Psoas muscle (tissue), 7 donors: ENCODE measurements at regions not wholly inside any gene's neighbourhood (a gene's known extent, or its start where the extent isn't known, plus 50 kb on each side); places are given as distances from the start of the nearest gene placed in this dataset.
"Not testable (repeated sequence)": the region's sequence is repeated elsewhere in the genome, so short reads cannot be mapped to it uniquely, and the experiment has no call there.

ENCODE experiments used
- ATAC-seq, 4 donors: fragments of 200-7000 bp; cut with Tn5 transposase; one replicate each; pipeline ENCODE4 v1.9.1; 2020; ENCODE audit warnings: moderate library complexity in 3 of 4, mild to moderate bottlenecking in 2 of 4
- DNase-seq, 2 donors: peaks; one replicate each; pipeline ENCODE4 v3.0.0-alpha.2; 2020
- H3K27ac ChIP-seq: fragments of 200-600 bp; one replicate; pipeline ENCODE4 v1.8.0; 2022
- H3K27me3 ChIP-seq, 3 donors: fragments of 200-600 bp in 1 of 3; one replicate each; pipeline versions ENCODE4 v1.6.1 to v1.8.0; 2013 to 2022; ENCODE audit warnings: low read length in 2 of 3, mild to moderate bottlenecking in 2 of 3, moderate library complexity in 1 of 3; ENCODE audit not compliant: insufficient read depth in 3 of 3
- H3K36me3 ChIP-seq, 2 donors: fragments of 200-600 bp in 1 of 2; one replicate each; pipeline versions ENCODE4 v1.6.1 to v1.8.0; 2013 to 2022; ENCODE audit warnings: low read depth in 1 of 2, mild to moderate bottlenecking in 1 of 2, moderate library complexity in 1 of 2; ENCODE audit not compliant: insufficient read depth in 1 of 2
- H3K4me1 ChIP-seq: fragments of 200-600 bp; one replicate; pipeline ENCODE4 v1.8.0; 2022
- H3K4me3 ChIP-seq: fragments of 200-600 bp; one replicate; pipeline ENCODE4 v1.8.0; 2022; ENCODE audit warnings: mild to moderate bottlenecking
- H3K9me3 ChIP-seq: fragments of 200-600 bp; one replicate; pipeline ENCODE4 v1.8.0; 2022
- WGBS, 3 donors: extraction: QIAGEN DNeasy Blood & Tissue Kit; methylation state at CpG; one replicate each; pipeline versions ENCODE4 v1.1.6 to v1.1.7; 2013; 5-methylcytosine and 5-hydroxymethylcytosine counted together
- intact Hi-C, 2 donors: fragments of 100-400 bp; cut with DNase I; formaldehyde crosslinking; loops; one replicate each; pipeline versions ENCODE4 v1.11.0 to v1.14.2; 2022
- TF ChIP-seq, protein P1 (sequence below): fragments of 200-600 bp; IDR thresholded peaks from one replicate; pipeline ENCODE4 v1.8.0; 2022; ENCODE audit warnings: antibody characterized with exemption
- donor health status: healthy with polysubstance abuse.
- donor health status: DM: no; HTN: no; CAD: no; lungs with moderate emphysema.
- donor health status: Bipolar disorder and iron deficiency.
- donor health status: healthy.
- donor health status: DM: yes; HTN: yes; CAD: no.
- donor health status: DM: no; HTN: no; CAD: no.
- donor health status: DM: yes; HTN: yes; CAD: no.

DNA sequence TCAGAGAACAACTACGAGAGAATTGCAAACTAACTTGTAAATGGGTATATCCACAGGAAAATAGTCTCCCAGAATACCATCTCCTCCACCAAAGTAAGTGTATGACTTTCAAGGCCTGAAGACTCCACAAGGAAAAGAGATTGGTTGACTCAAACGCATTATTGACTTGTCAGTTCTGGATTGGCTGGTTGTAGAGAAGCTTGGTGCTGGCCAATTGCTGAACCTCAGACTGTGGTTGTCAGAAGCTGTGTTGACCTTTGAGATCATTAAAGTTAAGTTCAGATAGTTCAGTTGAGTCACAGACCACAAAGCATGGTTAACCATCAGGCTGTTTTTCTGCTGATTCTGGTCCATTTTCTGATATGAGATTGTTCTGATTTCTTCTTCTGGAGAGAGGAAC lies 388.3 kb downstream of the BMP2 start:
- intact Hi-C loops = no loop called here
- 81 to 96% (median 87%) methylated on average over 2 of the region's 2 CpGs for WGBS, 3 donors

DNA sequence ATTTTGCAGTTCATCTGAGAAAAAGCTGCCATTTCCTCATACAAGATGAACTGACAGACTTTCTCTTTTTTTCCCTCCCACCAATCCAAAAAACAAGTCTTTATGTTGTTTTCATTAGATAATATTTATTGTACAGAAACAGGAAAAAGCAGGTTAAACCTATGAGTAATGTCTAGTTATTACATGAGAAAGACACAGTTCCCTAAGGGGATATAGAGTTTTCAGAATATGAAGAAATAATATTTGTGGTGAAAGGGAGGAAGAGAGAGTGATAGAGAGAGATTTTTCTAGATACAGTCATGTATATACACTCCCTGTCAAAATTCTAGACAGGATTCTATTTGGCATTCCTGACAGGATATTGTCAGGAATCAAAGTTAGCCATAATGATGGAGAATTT lies 392.4 kb downstream of the BMP2 start:
- H3K27me3 ChIP-seq = no peaks in the 10 kb centered on the region
- H3K36me3 ChIP-seq = no peaks in the 10 kb centered on the region
- DNase-seq (no peak), ATAC-seq (no peak)
- H3K4me1 ChIP-seq = no peaks in the 10 kb centered on the region
- H3K9me3 ChIP-seq = no peaks in the 10 kb centered on the region
- TF ChIP-seq, protein P1, sequence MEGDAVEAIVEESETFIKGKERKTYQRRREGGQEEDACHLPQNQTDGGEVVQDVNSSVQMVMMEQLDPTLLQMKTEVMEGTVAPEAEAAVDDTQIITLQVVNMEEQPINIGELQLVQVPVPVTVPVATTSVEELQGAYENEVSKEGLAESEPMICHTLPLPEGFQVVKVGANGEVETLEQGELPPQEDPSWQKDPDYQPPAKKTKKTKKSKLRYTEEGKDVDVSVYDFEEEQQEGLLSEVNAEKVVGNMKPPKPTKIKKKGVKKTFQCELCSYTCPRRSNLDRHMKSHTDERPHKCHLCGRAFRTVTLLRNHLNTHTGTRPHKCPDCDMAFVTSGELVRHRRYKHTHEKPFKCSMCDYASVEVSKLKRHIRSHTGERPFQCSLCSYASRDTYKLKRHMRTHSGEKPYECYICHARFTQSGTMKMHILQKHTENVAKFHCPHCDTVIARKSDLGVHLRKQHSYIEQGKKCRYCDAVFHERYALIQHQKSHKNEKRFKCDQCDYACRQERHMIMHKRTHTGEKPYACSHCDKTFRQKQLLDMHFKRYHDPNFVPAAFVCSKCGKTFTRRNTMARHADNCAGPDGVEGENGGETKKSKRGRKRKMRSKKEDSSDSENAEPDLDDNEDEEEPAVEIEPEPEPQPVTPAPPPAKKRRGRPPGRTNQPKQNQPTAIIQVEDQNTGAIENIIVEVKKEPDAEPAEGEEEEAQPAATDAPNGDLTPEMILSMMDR = no peak
- no peak overlapping the region for H3K27ac ChIP-seq
- no peak overlapping the region for H3K4me3 ChIP-seq
- intact Hi-C loops = no loop called here

More for the DNA sequence above, 388.3 kb downstream of the BMP2 start:
- H3K4me1 ChIP-seq = no peaks in the 10 kb centered on the region
- no peak overlapping the region for H3K4me3 ChIP-seq
- H3K9me3 ChIP-seq = no peaks in the 10 kb centered on the region
- no peak for DNase-seq
- no peak for ATAC-seq
- TF ChIP-seq, protein P1 = no peak
- no peaks in the 10 kb centered on the region for H3K36me3 ChIP-seq
- no peak overlapping the region for H3K27ac ChIP-seq
- no peaks in the 10 kb centered on the region for H3K27me3 ChIP-seq

DNA sequence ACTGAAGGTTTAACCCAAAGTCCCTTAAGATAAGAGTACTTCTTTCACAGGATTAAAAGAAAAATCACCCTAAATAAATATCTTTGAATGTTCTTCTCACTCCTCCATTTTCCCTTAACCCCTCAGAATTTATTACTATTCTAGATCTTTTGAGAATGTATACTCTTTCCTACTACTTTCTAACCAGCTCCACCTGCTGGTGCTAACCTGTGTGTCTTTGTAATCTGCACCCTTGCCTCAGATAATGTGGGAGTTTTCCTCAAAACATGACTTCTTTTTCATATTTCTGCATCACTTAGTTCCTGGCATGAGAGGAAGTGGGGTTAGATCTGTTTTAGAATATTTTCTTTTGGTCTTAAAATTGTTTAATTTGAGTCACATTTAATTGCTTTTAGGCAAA lies 394.2 kb downstream of the BMP2 start:
- DNase-seq = no peak
- TF ChIP-seq, protein P1 = no peak

DNA sequence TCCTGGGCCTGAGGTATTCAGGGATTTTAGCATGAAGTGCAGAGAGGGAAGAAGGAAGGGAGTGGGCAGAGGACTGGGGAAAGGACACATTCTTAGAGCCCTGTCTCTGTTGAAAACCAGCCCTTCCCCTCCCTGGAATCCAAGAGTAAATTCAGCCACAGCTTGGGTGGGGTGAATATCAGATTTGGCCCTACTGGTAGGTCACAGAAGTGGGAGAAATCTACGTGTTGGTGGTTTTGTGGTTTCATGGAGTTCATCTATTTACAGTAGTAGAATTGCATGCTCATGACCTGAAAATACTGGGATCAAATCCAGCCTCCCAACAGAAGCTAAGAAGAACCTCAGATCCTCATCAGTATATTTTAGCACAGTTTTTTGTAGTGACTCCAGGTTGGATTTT lies 404.4 kb downstream of the BMP2 start:
- Histone ChIP-seq H3K27me3 (no peaks in the 10 kb centered on the region), H3K9me3 (no peaks in the 10 kb centered on the region), H3K4me1 (no peaks in the 10 kb centered on the region), H3K27ac (no peak overlapping the region), H3K36me3 (no peaks in the 10 kb centered on the region), H3K4me3 (no peak overlapping the region)
- no peak for DNase-seq
- ATAC-seq = no peak
- 23 to 56% (median 30%) methylated on average over 1 of the region's 1 CpG for WGBS, 3 donors
- TF ChIP-seq, protein P1 = no peak
- intact Hi-C loops = loop anchor here in 1 of 2 donors (5.0 kb wide), 1 partner anchor 335 kb away; no protein-coding TSS in a partner anchor

More for the DNA sequence above, 394.2 kb downstream of the BMP2 start:
- no peaks in the 10 kb centered on the region for H3K36me3 ChIP-seq
- H3K9me3 ChIP-seq = no peaks in the 10 kb centered on the region
- H3K4me3 ChIP-seq = no peak overlapping the region
- intact Hi-C loops = no loop called here
- H3K4me1 ChIP-seq = no peaks in the 10 kb centered on the region
- H3K27me3 ChIP-seq = no peaks in the 10 kb centered on the region
- no peak for ATAC-seq
- no peak overlapping the region for H3K27ac ChIP-seq

DNA sequence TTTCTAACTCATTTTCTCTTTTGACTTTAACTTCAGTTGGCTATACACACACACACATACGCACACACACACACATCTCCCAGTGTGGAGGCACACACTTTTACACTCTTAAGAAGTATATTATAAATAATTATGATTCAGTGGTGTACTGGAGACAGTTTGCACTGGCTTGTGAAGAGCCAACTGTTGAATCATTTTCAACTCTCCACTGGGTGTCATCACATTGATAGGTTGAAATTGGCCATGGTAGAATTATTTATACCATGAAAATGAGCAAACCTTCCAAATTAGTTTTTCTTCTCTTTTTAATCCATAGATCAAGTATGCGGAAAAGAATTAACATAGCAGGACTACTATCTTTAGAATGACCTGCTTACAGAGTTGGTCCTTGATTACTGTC lies 407.1 kb downstream of the BMP2 start:
- intact Hi-C loops = loop anchor here in 1 of 2 donors (5.0 kb wide), 1 partner anchor 333 kb away; no protein-coding TSS in a partner anchor
- ATAC-seq (no peak), DNase-seq (no peak)
- H3K4me1 ChIP-seq = no peaks in the 10 kb centered on the region
- WGBS, 3 donors = 80 to 94% (median 86%) methylated on average over 2 of the region's 2 CpGs
- H3K27ac ChIP-seq = no peak overlapping the region
- H3K4me3 ChIP-seq = no peak overlapping the region
- H3K36me3 ChIP-seq = no peaks in the 10 kb centered on the region
- no peaks in the 10 kb centered on the region for H3K27me3 ChIP-seq
- no peaks in the 10 kb centered on the region for H3K9me3 ChIP-seq
- TF ChIP-seq, protein P1 = no peak

DNA sequence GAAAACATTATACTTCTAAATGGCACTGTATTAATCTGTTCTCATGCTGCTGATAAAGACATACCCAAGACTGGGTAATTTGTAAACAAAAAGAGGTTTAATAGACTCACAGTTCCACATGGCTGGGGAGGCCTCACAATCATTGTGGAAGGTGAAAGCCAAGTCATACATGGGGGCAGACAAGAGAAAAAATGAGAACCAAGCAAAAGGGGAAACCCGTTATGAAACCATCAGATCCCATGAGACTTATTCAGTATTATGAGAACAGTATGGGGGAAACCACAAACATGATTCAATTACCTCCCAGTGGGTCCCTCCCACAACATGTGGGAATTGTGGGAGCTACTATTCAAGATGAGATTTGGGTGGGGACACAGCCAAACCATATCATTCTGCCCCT lies 408.3 kb downstream of the BMP2 start:
- ATAC-seq, H3K4me3 ChIP-seq, DNase-seq, H3K27me3 ChIP-seq, intact Hi-C loops, H3K36me3 ChIP-seq, H3K9me3 ChIP-seq, H3K4me1 ChIP-seq, H3K27ac ChIP-seq: not testable (repeated sequence)
- 53 to 79% (median 69%) methylated on average over 1 of the region's 1 CpG for WGBS, 3 donors
